RWPE2 (cell line): ENCODE measurements at regions not wholly inside any gene's neighbourhood (a gene's known extent, or its start where the extent isn't known, plus 50 kb on each side); places are given as distances from the start of the nearest gene placed in this dataset.

Source experiments
- ATAC-seq: fragments of 200-7000 bp; cut with Tn5 transposase; 3 replicates; pipeline ENCODE4 v1.9.1; 2021; ENCODE audit warnings: low read depth
- DNase-seq: peaks from one replicate; pipeline ENCODE4 v3.0.0-alpha.2; 2020; ENCODE audit warnings: low spot score
- H3K27ac ChIP-seq: fragments of 450-650 bp; 2 replicates; pipeline ENCODE4 v1.5.1; 2017; ENCODE audit warnings: mild to moderate bottlenecking; ENCODE audit not compliant: poor library complexity, severe bottlenecking
- H3K27me3 ChIP-seq: fragments of 250-450 bp; sonication (Bioruptor Pico); 2 replicates; pipeline ENCODE4 v1.5.1; 2021; ENCODE audit warnings: mild to moderate bottlenecking, moderate library complexity; ENCODE audit not compliant: insufficient read depth, poor library complexity, severe bottlenecking
- H3K36me3 ChIP-seq: fragments of 250-450 bp; sonication (Bioruptor Pico); 2 replicates; pipeline ENCODE4 v1.5.1; 2020; ENCODE audit warnings: low read depth, mild to moderate bottlenecking, moderate library complexity
- H3K4me1 ChIP-seq: fragments of 250-450 bp; sonication (Bioruptor Pico); 2 replicates; pipeline ENCODE4 v1.5.1; 2021; ENCODE audit warnings: mild to moderate bottlenecking, moderate library complexity; ENCODE audit not compliant: insufficient read depth, poor library complexity, severe bottlenecking
- H3K4me3 ChIP-seq: fragments of 250-450 bp; sonication (Bioruptor Pico); 2 replicates; pipeline ENCODE4 v1.5.1; 2021; ENCODE audit warnings: mild to moderate bottlenecking, moderate library complexity; ENCODE audit not compliant: severe bottlenecking
- H3K9me3 ChIP-seq: fragments of 250-450 bp; sonication (Bioruptor Pico); 2 replicates; pipeline ENCODE4 v1.5.1; 2021; ENCODE audit warnings: mild to moderate bottlenecking, moderate library complexity; ENCODE audit not compliant: severe bottlenecking
- CTCF ChIP-seq: fragments of 450-650 bp; IDR thresholded peaks from one replicate; pipeline ENCODE4 v1.5.1; 2017; ENCODE audit warnings: mild to moderate bottlenecking, moderate library complexity; ENCODE audit not compliant: poor library complexity, severe bottlenecking

GRCh38 chr16:50999181-50999580, 151.9 kb downstream of the SALL1 start:
- no peaks in the 10 kb centered on the region for H3K4me1 ChIP-seq
- no peaks in the 10 kb centered on the region for H3K36me3 ChIP-seq
- no peaks in the 10 kb centered on the region for H3K9me3 ChIP-seq
- H3K27ac ChIP-seq = no peak overlapping the region
- ATAC-seq (no peak), DNase-seq (no peak)
- TF ChIP-seq CTCF = no peak
- no peaks in the 10 kb centered on the region for H3K27me3 ChIP-seq
- H3K4me3 ChIP-seq = no peak overlapping the region

- no peaks in the 10 kb centered on the region for H3K36me3 ChIP-seq
Observed at GRCh38 chr16:50998411-50998810, 152.7 kb downstream of the SALL1 start.

GRCh38 chr16:50997679-50998078, 153.4 kb downstream of the SALL1 start:
- Histone ChIP-seq H3K9me3 (no peaks in the 10 kb centered on the region), H3K4me1 (no peaks in the 10 kb centered on the region), H3K4me3 (no peak overlapping the region), H3K27ac (no peak overlapping the region), H3K27me3 (no peaks in the 10 kb centered on the region), H3K36me3 (no peaks in the 10 kb centered on the region)
- DNase-seq (no peak), ATAC-seq (no peak)
- TF ChIP-seq CTCF = no peak

More at GRCh38 chr16:50998411-50998810, 152.7 kb downstream of the SALL1 start:
- H3K27ac ChIP-seq = no peak overlapping the region
- H3K9me3 ChIP-seq = no peaks in the 10 kb centered on the region
- H3K27me3 ChIP-seq = no peaks in the 10 kb centered on the region
- ATAC-seq (no peak), DNase-seq (no peak)
- H3K4me1 ChIP-seq = no peaks in the 10 kb centered on the region
- H3K4me3 ChIP-seq = no peak overlapping the region
- TF ChIP-seq CTCF = no peak

- Histone ChIP-seq H3K4me1 (no peaks in the 10 kb centered on the region), H3K36me3 (no peaks in the 10 kb centered on the region), H3K27me3 (no peaks in the 10 kb centered on the region), H3K9me3 (no peaks in the 10 kb centered on the region), H3K27ac (no peak overlapping the region), H3K4me3 (no peak overlapping the region)
- no peak for ATAC-seq
- TF ChIP-seq CTCF = no peak
- no peak for DNase-seq
Observed at GRCh38 chr16:50996830-50997186, 154.3 kb downstream of the SALL1 start.

GRCh38 chr16:50996166-50996829, 154.8 kb downstream of the SALL1 start:
- no peak for TF ChIP-seq CTCF
- Histone ChIP-seq H3K4me3 (no peak overlapping the region), H3K27me3 (no peaks in the 10 kb centered on the region), H3K4me1 (no peaks in the 10 kb centered on the region), H3K27ac (no peak overlapping the region), H3K9me3 (no peaks in the 10 kb centered on the region), H3K36me3 (no peaks in the 10 kb centered on the region)
- ATAC-seq (no peak), DNase-seq (no peak)
